ENCODE measurements at regions not wholly inside any gene's neighbourhood (a gene's known extent, or its start where the extent isn't known, plus 50 kb on each side); places are given as distances from the start of the nearest gene placed in this dataset. TPM values are rescaled to one million over a fixed set of nuclear protein-coding genes. Genes with fewer than 3 reads are reported as not detected.

DNA sequence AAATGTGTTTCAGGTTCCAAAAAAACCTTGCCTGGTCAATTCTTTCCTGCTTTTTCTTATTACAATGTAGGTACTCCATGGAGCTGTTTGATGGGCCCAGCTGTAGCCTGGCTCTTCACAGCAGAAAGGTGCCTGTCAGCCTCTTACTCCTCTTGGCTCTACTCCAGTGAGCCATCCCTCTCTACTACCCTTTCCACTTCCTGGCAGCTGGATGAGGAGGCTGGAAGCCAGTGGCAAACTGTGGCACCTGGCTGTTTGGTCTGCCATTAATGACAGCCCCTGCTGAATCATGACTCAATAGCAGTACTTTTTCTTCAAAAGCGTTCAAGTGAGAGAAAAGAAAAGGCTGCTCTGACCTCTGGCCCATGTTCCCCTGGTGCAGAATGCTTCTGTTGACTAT lies 618.1 kb downstream of the PYDC2 start:
- WGBS, 2 experiments (ENCODE audit: low coverage in 1 of 2, low lambda C conversion rate in 2 of 2, missing lambda C conversion rate in 2 of 2), result 10 to 25% methylated on average over 1 of the region's 1 CpG
- Histone ChIP-seq H3K4me1 (ENCODE audit: insufficient read depth) (no peaks in the 10 kb centered on the region), H3K79me2 (ENCODE audit: insufficient read depth) (no peaks in the 10 kb centered on the region), H3F3A (ENCODE audit: insufficient read depth) (no peaks in the 10 kb centered on the region), H3K27ac (no peak overlapping the region), H2AFZ (no peak overlapping the region), H3K4me3 (no peak overlapping the region), H3K4me2 (ENCODE audit: unreplicated experiment) (no peak overlapping the region), H3K36me3 (ENCODE audit: low read depth) (no peaks in the 10 kb centered on the region), H4K20me1 (ENCODE audit: insufficient read depth) (no peaks in the 10 kb centered on the region), H3K9me3 (ENCODE audit: low read depth) (no peaks in the 10 kb centered on the region), H3K27me3 (replicated peaks; ENCODE audit: insufficient read depth) (no peaks in the 10 kb centered on the region), H3K9ac (no peak overlapping the region), H3K9me2 (ENCODE audit: insufficient read depth) (no peaks in the 10 kb centered on the region)
- DNase-seq, result no peak
- TF ChIP-seq EZH2 (IDR thresholded peaks at IDR 0.05; ENCODE audit: insufficient read depth, poor library complexity, severe bottlenecking) (no peak), EZH2phosphoT487 (IDR thresholded peaks at IDR 0.05; ENCODE audit: insufficient read depth, low read depth) (no peak)
- in situ Hi-C loops (cut with MboI), result no loop called here

DNA sequence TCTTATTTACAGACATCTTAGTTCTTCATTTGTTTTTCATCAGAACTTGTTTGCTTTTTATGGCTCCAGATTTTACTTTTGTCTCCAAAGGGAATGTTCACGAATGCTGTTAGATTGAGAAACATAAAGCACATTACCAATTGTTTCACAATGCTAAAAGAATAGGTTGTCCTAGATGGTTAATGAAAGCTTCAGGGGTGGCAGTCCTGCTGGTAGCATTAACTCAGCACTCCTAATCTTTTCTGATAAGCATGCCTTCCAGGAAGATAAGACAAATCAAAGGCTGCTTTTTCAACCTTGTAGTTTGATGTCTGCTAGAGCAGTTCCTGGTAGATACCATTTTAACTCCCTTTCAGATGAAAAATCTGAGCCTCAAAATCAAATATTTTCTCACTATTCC lies 619.4 kb downstream of the PYDC2 start:
- no peaks in the 10 kb centered on the region for H3K79me2 ChIP-seq (ENCODE audit: insufficient read depth)
- no peaks in the 10 kb centered on the region for H3K27me3 ChIP-seq (replicated peaks; ENCODE audit: insufficient read depth)
- TF ChIP-seq EZH2 (IDR thresholded peaks at IDR 0.05; ENCODE audit: insufficient read depth, poor library complexity, severe bottlenecking), result no peak
- no peak for TF ChIP-seq EZH2phosphoT487 (IDR thresholded peaks at IDR 0.05; ENCODE audit: insufficient read depth, low read depth)
- H4K20me1 ChIP-seq (ENCODE audit: insufficient read depth), result no peaks in the 10 kb centered on the region
- H3K9me2 ChIP-seq (ENCODE audit: insufficient read depth), result no peaks in the 10 kb centered on the region
- H3K9me3 ChIP-seq (ENCODE audit: low read depth), result no peaks in the 10 kb centered on the region
- H3K27ac ChIP-seq, result no peak overlapping the region
- no peaks in the 10 kb centered on the region for H3F3A ChIP-seq (ENCODE audit: insufficient read depth)
- in situ Hi-C loops (cut with MboI), result no loop called here
- DNase-seq, result no peak
- no peaks in the 10 kb centered on the region for H3K4me1 ChIP-seq (ENCODE audit: insufficient read depth)
- 3 to 6% methylated on average over 1 of the region's 1 CpG for WGBS, 2 experiments (ENCODE audit: low coverage in 1 of 2, low lambda C conversion rate in 2 of 2, missing lambda C conversion rate in 2 of 2)
- no peak overlapping the region for H2AFZ ChIP-seq
- H3K4me3 ChIP-seq, result no peak overlapping the region
- H3K36me3 ChIP-seq (ENCODE audit: low read depth), result no peaks in the 10 kb centered on the region
- H3K9ac ChIP-seq, result no peak overlapping the region
- no peak overlapping the region for H3K4me2 ChIP-seq (ENCODE audit: unreplicated experiment)

DNA sequence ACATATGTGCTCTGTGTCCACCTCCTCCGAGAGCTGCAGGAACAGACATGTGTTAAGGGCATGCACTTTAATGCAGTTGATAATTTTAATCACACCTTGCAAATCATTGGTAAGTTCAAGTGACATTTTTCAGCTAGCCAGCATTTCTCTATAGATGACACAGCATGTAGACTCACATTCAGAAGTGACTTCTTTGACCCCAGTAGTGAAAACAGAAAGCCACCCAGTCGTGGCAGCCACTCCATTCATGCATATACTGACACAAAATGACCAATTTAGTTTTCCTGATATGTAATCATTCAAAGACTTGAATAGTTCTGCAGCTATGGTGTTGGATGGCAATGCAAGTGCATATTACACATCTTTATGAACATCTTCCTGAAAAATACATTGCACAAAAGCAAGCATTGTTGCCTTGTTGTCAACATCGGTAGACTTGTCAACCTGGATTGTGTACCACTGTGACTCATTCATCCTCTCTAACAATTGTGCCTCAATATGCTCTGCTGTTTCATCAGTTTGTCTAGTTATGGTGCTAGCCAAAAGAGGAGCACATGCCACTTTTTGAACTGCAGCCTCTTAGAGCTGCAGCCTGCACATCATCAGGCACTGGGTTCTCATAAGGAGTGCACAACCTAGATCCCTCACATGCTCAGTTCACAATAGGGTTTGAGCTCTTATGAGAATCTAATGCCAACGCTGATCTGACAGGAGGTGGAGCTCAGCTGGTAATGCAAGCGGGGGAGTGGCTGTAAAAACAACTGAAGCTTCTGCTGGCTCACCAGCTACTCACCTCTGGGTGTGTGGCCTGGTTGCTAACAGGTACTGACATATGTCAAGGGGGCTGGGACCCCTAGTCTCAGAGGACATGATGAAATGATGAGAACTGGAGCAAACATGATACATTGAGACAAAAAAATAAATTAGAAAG lies 622.0 kb downstream of the PYDC2 start:
- Histone ChIP-seq H4K20me1 (ENCODE audit: insufficient read depth) (no peaks in the 10 kb centered on the region), H3K9me3 (ENCODE audit: low read depth) (no peaks in the 10 kb centered on the region), H3K4me2 (ENCODE audit: unreplicated experiment) (no peak overlapping the region), H3K9me2 (ENCODE audit: insufficient read depth) (no peaks in the 10 kb centered on the region), H3K36me3 (ENCODE audit: low read depth) (no peaks in the 10 kb centered on the region), H3K4me3 (no peak overlapping the region), H3F3A (ENCODE audit: insufficient read depth) (no peaks in the 10 kb centered on the region), H3K27ac (no peak overlapping the region), H3K9ac (no peak overlapping the region), H3K79me2 (ENCODE audit: insufficient read depth) (no peaks in the 10 kb centered on the region), H2AFZ (no peak overlapping the region), H3K27me3 (replicated peaks; ENCODE audit: insufficient read depth) (no peaks in the 10 kb centered on the region), H3K4me1 (ENCODE audit: insufficient read depth) (no peaks in the 10 kb centered on the region)
- WGBS, 2 experiments (ENCODE audit: low coverage in 1 of 2, low lambda C conversion rate in 2 of 2, missing lambda C conversion rate in 2 of 2), result 3 to 5% methylated on average over 5 of the region's 5 CpGs
- no peak for TF ChIP-seq EZH2phosphoT487 (IDR thresholded peaks at IDR 0.05; ENCODE audit: insufficient read depth, low read depth)
- TF ChIP-seq EZH2 (IDR thresholded peaks at IDR 0.05; ENCODE audit: insufficient read depth, poor library complexity, severe bottlenecking), result no peak
- in situ Hi-C loops (cut with MboI), result no loop called here
- no peak for DNase-seq

Small RNA genes lying in the stretch of these regions (small RNA-seq; reads per million reads assigned to genes)
- not detected for gene RF00019 (ENCODE audit: low read depth, low replicate concordance)

All from GM23248 (cell line).